T-helper 2 cell treated with Interferon-gamma antibody and Interleukin-4, amounts not matched to agents 5 μg/mL and 100 μg/mL, for 36 hours (primary cell): ENCODE measurements at regions not wholly inside any gene's neighbourhood (a gene's known extent, or its start where the extent isn't known, plus 50 kb on each side); places are given as distances from the start of the nearest gene placed in this dataset.

Source experiments
- DNase-seq: peaks from one replicate; pipeline ENCODE4 v3.0.0; 2021; ENCODE audit warnings: low spot score
- H3K27ac Mint-ChIP-seq: one replicate; pipeline ENCODE4 v1.8.0; 2021; ENCODE audit warnings: mild to moderate bottlenecking, mixed read lengths
- H3K27me3 Mint-ChIP-seq: one replicate; pipeline ENCODE4 v1.8.0; 2021; ENCODE audit warnings: low read depth, mixed read lengths
- H3K36me3 Mint-ChIP-seq: one replicate; pipeline ENCODE4 v1.8.0; 2021; ENCODE audit warnings: low read depth, mixed read lengths
- H3K4me1 Mint-ChIP-seq: one replicate; pipeline ENCODE4 v1.8.0; 2021; ENCODE audit warnings: low read depth, mixed read lengths
- H3K4me3 Mint-ChIP-seq: one replicate; pipeline ENCODE4 v1.8.0; 2022; ENCODE audit warnings: mild to moderate bottlenecking, moderate library complexity, mixed read lengths
- H3K9me3 Mint-ChIP-seq: one replicate; pipeline ENCODE4 v1.8.0; 2021; ENCODE audit warnings: mixed read lengths

DNA sequence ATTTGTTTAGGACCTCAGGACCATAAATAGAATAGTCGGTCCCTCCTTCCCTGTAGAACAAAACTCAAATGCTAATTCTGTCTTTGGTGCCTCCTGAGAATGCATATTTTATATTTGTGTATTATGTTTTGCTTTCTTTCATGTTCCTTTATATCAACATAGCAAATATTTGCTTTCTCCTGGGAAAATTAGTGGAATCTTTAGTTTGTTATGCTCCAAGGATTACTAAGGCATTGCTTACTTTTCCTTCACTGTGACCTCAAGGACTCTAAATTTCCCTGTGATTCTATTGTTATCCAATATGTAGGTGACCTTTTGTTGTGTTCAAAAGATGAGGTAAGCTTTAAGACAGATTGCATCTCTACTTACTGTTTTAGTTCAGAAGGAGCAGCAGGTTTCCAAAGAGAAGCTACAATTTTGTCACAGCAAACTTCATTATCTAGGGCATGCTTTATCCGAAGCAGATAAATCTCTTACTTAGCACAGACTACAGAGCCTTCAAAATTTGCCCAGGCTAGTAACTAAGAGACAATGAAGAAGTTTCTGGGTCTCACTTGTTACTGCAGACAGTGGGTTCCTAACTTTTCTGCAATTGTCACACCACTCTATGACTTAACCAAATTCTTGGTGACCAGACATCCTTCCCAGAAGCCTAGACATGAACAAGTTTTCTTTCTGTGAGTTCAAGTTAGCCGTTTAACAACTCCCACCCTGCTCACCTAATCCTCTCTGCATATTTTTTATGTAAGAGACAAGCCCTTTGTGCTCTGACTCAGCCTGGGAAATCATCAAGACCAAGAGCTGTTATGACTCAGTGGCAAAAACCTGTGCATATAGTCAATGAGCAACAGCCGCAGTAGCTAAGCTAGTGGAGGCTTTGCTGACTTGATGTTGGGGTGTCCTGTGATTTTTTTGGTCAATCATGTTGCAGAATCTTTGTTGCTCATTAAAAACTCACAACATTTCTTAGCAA lies 378.8 kb downstream of the QKI start:
- no peaks in the 10 kb centered on the region for H3K36me3 Mint-ChIP-seq
- no peak for DNase-seq
- H3K9me3 Mint-ChIP-seq: no peaks in the 10 kb centered on the region
- no peaks in the 10 kb centered on the region for H3K27me3 Mint-ChIP-seq
- H3K4me1 Mint-ChIP-seq: no peaks in the 10 kb centered on the region
- H3K27ac Mint-ChIP-seq: no peak overlapping the region
- H3K4me3 Mint-ChIP-seq: no peak overlapping the region

DNA sequence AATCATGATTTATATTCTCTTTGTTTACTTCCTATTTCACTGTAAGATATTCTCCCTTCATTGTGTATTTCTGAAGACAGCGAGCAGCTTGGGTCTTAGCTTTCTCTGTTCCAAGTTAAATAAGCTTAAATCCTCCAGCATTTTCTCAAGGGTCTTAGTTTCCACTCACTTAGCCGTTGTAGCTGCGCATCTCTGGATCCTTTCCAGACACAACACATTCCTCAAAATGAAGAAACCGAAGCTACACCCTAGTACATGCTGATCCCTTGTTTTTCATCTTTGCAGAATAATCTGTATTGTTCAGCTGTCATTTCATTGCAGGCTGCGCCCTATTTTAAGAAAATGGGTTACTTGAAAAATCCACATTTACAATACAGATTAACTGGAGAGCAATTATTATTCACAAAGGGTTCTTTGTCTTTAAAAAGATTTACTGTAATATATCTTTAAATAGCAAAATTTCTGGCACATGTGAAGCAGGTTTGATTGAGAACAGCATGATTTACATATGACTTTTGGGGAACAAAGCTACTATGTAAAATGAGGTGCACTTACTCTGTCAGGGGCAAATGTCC lies 375.8 kb downstream of the QKI start:
- no peak for DNase-seq
- Mint-ChIP-seq H3K4me1 (peaks cover 6% of the 10 kb centered on the region), H3K36me3 (no peaks in the 10 kb centered on the region)

DNA sequence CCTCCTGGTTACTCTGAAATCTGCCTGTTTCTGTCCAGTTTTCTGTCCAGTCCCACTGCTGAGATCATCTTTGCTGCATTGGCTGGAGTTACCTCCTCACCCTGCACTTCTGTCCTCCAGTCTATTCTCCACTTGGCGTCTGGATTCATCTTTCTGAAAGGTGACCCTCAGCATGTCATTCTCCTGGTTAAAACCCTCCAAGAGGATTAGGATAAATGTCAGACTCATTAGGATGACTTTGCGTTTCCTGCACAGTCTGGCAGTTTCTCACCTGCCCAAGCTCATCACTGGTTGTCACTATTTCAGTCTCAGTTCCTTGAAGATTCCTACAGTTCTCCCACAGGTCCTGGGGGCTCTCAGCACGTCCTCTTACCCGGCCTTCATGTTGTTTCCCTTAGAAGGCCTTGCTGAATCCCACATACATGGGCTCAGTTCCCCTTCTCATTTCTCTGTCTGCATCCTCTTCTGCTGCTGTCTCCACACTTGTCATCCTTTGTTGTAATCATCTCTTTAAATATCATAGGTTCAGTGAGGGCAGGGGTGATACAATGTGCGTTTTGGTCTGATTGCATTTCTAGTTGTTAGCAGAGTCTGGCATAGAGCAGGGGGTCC lies 374.8 kb downstream of the QKI start:
- H3K36me3 Mint-ChIP-seq: no peaks in the 10 kb centered on the region
- H3K4me1 Mint-ChIP-seq: peaks cover 6% of the 10 kb centered on the region
- no peak overlapping the region for H3K27ac Mint-ChIP-seq
- no peaks in the 10 kb centered on the region for H3K27me3 Mint-ChIP-seq
- H3K4me3 Mint-ChIP-seq: no peak overlapping the region
- no peak for DNase-seq
- no peaks in the 10 kb centered on the region for H3K9me3 Mint-ChIP-seq

More for the DNA sequence above, 375.8 kb downstream of the QKI start:
- H3K4me3 Mint-ChIP-seq: no peak overlapping the region
- H3K9me3 Mint-ChIP-seq: no peaks in the 10 kb centered on the region
- no peaks in the 10 kb centered on the region for H3K27me3 Mint-ChIP-seq
- H3K27ac Mint-ChIP-seq: no peak overlapping the region

DNA sequence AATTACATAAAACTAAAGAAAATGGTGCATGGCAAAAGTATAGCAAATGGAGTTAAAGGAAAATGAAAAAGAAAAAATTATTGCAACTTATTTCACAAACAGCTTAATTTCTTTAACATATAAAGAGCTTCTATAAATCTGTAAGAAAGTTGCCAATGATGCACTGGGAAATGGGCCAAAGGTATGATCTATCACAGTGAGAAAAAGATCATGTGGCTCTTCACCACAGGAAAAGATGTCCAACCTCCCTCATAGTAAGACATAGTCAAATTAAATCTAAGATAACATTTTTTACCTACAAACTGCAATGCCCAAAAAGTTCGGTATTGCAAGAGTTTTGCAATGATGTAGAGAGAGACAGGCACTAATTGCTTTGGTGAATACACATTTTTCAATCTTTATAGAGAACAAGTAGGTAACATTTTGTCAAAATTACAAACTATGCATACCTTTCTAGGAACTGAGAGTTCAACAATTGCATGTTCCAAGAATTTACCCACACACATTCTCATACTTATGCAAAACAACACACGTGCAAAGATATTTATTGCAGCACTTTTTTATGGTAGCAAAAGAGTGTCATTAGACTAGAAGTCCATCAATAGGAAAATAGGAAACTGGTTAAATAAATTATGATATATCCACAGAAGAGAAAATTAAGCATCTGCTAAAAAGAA lies 372.6 kb downstream of the QKI start:
- H3K9me3 Mint-ChIP-seq: no peaks in the 10 kb centered on the region
- DNase-seq: no peak
- H3K27me3 Mint-ChIP-seq: no peaks in the 10 kb centered on the region
- H3K4me1 Mint-ChIP-seq: peaks cover 11% of the 10 kb centered on the region
- H3K4me3 Mint-ChIP-seq: no peak overlapping the region
- H3K27ac Mint-ChIP-seq: no peak overlapping the region
- no peaks in the 10 kb centered on the region for H3K36me3 Mint-ChIP-seq

DNA sequence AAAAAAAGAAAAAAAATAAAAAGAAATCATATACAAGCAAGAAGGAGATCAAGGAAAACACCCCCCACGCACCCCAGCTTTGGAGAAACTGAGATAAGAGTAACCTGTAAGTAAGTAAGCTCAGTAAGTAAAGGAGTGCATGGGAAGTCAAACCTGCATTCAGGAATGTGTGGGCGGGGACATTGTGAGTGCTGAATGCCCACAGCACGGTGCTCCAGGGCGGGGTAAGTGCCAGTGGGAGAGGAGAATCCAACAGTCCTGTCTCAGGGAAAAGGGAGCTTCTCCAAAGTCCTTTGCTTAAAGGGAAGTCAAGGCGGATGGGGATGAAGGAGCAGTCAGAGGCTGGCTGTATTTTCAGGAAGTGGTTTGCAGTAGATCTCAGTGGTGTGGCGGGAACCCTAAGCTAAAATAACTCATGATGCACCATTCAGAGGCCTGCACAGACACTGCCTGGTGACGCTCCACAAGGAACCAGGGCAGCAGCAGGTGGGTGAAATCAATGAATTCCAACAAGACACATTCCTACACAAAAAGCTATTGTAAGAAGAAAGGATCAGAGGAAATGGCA lies 368.0 kb downstream of the QKI start:
- Mint-ChIP-seq H3K4me3 (no peak overlapping the region), H3K36me3 (no peaks in the 10 kb centered on the region), H3K9me3 (no peaks in the 10 kb centered on the region), H3K27me3 (no peaks in the 10 kb centered on the region), H3K4me1 (peaks cover 10% of the 10 kb centered on the region), H3K27ac (no peak overlapping the region)
- no peak for DNase-seq

DNA sequence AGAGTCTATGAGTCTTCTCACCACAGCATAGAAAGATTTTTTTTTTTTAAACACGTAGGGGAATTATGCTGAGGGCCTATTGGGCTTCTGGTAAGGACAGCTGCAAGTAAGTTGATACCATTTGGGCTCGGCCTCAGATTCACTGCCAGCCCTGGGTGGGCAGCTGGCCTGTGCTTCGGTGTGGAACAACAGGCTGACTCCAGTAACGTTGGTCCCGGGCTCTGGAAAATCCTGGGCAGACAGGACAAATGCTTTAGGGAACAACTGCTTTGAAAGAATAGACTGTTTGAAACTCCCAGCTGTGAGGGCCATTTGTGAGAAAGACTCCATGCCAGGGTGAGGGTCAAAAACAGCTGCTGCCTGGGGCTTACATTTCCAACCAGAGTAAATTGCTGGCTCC lies 366.5 kb downstream of the QKI start:
- no peak for DNase-seq
- Mint-ChIP-seq H3K4me1 (peaks cover 5% of the 10 kb centered on the region), H3K36me3 (no peaks in the 10 kb centered on the region), H3K27me3 (no peaks in the 10 kb centered on the region), H3K27ac (no peak overlapping the region), H3K9me3 (no peaks in the 10 kb centered on the region), H3K4me3 (no peak overlapping the region)

DNA sequence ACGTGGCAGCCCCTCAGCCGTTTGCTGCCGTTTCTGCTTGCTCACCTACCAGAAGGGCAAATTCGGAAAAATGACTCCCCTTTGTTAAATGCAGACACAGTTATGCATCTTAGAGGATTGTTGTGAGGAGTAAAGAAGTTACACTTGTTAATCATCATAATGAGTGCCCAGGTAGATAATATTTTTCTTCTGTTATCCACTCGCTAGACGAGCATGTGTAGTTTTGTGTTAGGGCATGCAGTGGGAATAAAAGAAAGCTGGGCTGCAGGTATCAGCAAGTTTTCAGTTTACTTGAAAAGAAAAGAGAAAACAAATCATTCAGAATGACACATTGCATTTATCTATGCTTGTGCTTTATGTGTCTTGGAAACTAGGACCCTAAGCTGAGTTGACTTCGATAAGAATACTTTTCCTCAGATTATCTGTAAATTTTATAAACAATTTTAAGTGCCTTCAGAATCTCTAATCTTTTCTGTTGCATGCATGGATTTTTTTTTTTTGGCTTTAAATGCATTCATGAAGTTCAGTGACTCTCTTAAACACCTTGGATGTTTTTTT lies 365.3 kb downstream of the QKI start:
- H3K9me3 Mint-ChIP-seq: no peaks in the 10 kb centered on the region
- peaks cover 5% of the 10 kb centered on the region for H3K4me1 Mint-ChIP-seq
- no peak for DNase-seq
- no peaks in the 10 kb centered on the region for H3K27me3 Mint-ChIP-seq
- no peaks in the 10 kb centered on the region for H3K36me3 Mint-ChIP-seq
- no peak overlapping the region for H3K27ac Mint-ChIP-seq
- no peak overlapping the region for H3K4me3 Mint-ChIP-seq

DNA sequence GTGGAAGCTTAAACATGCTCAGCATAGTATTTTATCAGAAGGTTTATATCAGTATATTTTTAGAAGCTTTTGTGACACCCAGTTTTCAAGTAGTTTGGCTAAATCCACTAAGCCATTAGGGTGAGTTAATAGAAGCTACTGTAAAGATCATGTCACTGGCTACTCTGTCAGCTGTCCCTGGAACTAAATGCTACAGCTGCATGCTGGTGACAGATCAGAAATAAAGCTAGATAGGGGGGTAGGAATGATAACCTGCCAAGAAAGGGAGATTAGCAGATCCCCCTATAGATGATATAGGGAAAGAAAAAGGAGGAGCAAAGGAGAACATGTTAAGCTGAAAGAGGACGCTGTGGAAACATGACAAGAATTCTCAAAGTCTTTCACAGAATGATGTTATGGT lies 363.2 kb downstream of the QKI start:
- Mint-ChIP-seq H3K27me3 (no peaks in the 10 kb centered on the region), H3K36me3 (no peaks in the 10 kb centered on the region), H3K27ac (no peak overlapping the region), H3K4me1 (peaks cover 3% of the 10 kb centered on the region), H3K4me3 (no peak overlapping the region), H3K9me3 (no peaks in the 10 kb centered on the region)
- DNase-seq: no peak

DNA sequence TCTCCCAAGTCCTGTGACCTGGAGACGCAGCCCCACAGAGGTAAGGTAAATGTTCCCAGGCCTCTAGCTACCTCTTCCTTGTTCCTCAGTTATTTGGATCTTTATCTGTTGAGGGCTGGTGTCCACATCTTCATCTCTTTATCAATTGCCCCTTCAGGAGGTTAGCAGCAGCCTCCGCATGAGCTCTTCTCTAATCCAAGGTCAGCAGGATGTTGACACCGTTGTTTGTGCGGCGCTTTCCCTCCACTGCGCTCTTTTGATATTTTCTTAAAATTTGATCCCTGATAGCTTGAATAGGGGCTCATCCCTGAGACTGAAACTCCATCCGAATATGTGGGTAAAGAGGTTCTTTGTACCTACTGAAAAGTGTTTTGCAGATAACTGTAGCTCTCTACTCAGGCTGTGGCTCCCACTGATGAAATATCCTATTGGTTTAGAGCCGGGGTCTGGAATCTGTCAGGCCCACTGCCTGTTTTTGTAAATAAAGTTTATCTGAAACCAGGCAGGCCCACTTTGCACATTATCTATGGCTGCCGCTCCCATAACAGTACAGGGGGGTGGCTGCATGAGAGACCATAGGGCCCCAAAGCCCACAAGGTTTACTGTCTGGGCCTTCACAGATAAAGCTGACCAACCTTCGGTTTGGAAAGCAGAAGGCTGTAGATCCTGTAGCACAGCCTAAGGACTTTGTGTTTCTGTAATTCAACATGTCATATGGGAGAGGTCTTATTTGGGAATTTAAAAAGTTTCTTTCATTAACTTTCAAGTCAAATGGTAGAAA lies 362.6 kb downstream of the QKI start:
- H3K36me3 Mint-ChIP-seq: no peaks in the 10 kb centered on the region
- H3K4me3 Mint-ChIP-seq: no peak overlapping the region
- no peaks in the 10 kb centered on the region for H3K9me3 Mint-ChIP-seq
- no peak for DNase-seq
- no peak overlapping the region for H3K27ac Mint-ChIP-seq
- no peaks in the 10 kb centered on the region for H3K27me3 Mint-ChIP-seq
- H3K4me1 Mint-ChIP-seq: no peaks in the 10 kb centered on the region

DNA sequence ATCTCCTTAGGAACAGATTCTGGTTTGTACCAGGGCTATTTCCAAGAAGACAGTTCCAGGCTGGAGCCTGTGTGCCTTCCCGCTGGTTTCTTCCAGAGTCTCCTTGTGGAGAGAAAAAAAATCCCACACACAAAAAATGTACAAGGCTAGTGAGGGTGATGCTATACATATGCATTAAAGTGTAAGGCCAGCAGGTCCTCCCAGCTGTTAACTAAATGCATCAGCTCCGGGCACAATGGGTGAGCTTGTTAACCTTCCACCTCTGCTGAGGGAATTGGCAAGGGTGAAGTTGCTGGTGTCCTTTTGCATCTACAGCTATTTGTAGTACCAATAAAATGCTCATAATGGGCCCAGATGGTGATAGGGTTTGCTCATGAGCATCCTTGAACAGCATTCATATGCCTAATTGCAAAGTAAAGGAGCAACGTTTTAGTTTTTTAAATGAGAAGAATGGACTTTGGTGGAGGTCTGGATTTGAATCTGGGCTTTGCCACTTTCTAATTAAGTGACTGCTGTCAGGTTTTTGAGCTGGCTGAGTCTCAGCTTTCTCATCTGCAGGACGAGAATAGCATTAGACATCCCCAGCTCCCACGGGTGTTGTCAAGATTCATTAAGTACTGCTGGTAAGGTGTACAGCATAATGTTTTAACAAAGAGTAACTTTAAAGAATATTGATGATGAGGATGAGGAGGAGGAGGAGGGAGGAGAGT lies 361.8 kb downstream of the QKI start:
- DNase-seq: no peak
- Mint-ChIP-seq H3K9me3 (no peaks in the 10 kb centered on the region), H3K4me3 (no peak overlapping the region), H3K36me3 (no peaks in the 10 kb centered on the region), H3K4me1 (no peaks in the 10 kb centered on the region), H3K27me3 (no peaks in the 10 kb centered on the region), H3K27ac (no peak overlapping the region)

DNA sequence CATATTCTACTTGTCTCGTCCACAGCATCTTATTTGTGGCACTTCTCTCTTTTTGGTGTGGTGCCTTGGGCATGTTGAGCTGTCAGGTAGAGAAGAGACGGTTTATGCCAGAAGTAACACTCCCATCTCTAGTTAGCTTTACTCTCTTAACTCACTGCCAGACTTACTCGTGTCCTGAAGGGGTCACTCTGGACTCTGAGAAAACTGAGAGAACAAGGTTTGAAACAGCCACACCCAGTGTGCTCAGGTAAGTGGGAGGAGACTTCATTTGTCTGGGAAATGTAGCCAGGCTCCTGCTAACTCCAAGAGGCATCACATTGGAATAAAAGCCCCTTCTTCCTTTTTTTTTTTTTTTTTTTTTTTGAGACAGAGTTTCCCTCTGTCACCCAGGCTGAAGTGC lies 360.8 kb downstream of the QKI start:
- no peaks in the 10 kb centered on the region for H3K27me3 Mint-ChIP-seq
- H3K4me1 Mint-ChIP-seq: no peaks in the 10 kb centered on the region
- H3K4me3 Mint-ChIP-seq: no peak overlapping the region
- no peak overlapping the region for H3K27ac Mint-ChIP-seq
- DNase-seq: no peak
- H3K9me3 Mint-ChIP-seq: no peaks in the 10 kb centered on the region
- H3K36me3 Mint-ChIP-seq: no peaks in the 10 kb centered on the region

DNA sequence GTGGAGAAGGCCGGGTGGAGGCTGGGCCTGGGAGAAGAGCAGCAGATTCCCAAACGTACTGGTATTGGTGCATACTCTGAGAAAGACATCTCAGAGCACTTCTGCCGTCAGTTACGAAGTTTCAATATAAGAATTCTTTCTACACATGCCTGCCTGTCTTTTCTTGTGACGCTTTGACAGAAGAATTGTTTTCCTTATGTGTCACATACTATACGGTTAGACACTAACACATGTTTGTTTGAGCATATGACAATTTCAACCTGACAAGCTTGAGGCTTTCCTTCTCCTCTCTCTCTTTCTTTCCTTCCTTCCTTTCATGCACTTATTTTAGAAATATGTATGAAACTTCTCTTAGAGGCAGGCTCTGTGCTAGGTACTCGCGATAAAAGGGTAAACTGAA lies 360.0 kb downstream of the QKI start:
- no peak overlapping the region for H3K27ac Mint-ChIP-seq
- no peaks in the 10 kb centered on the region for H3K27me3 Mint-ChIP-seq
- no peaks in the 10 kb centered on the region for H3K9me3 Mint-ChIP-seq
- H3K4me1 Mint-ChIP-seq: no peaks in the 10 kb centered on the region
- H3K36me3 Mint-ChIP-seq: no peaks in the 10 kb centered on the region
- no peak overlapping the region for H3K4me3 Mint-ChIP-seq
- DNase-seq: no peak
